KMS-11 (cell line): ENCODE measurements at regions not wholly inside any gene's neighbourhood (a gene's known extent, or its start where the extent isn't known, plus 50 kb on each side); places are given as distances from the start of the nearest gene placed in this dataset.

ENCODE experiments used
- H2AFZ ChIP-seq: fragments of 200-600 bp; sonication (generic); 2 replicates; pipeline ENCODE4 v1.6.1; 2016; ENCODE audit warnings: antibody characterized with exemption, mixed run types, low read depth
- H3K27ac ChIP-seq: fragments of 200-600 bp; sonication (generic); 2 replicates; pipeline ENCODE4 v1.6.1; 2016; ENCODE audit warnings: mild to moderate bottlenecking, mixed run types
- H3K27me3 ChIP-seq: fragments of 200-600 bp; sonication (generic); 2 replicates; pipeline ENCODE4 v1.6.1; 2017; ENCODE audit warnings: mild to moderate bottlenecking, low read depth, mixed run types, moderate library complexity; ENCODE audit not compliant: insufficient read depth
- H3K36me3 ChIP-seq: fragments of 200-600 bp; sonication (generic); 2 replicates; pipeline ENCODE4 v1.6.1; 2017; ENCODE audit warnings: mild to moderate bottlenecking, mixed run types; ENCODE audit not compliant: insufficient read depth
- H3K4me1 ChIP-seq: fragments of 200-600 bp; sonication (generic); 2 replicates; pipeline ENCODE4 v1.6.1; 2016; ENCODE audit warnings: mild to moderate bottlenecking, low read depth, mixed run types; ENCODE audit not compliant: poor library complexity, severe bottlenecking
- H3K4me2 ChIP-seq: fragments of 200-600 bp; sonication (generic); 2 replicates; pipeline ENCODE4 v1.7.0; 2016; ENCODE audit warnings: mild to moderate bottlenecking, mixed run types
- H3K4me3 ChIP-seq: fragments of 200-600 bp; sonication (generic); IDR thresholded peaks from 2 replicates; pipeline ENCODE4 v1.6.1; 2017; ENCODE audit warnings: low read depth, low read length, mixed read lengths; ENCODE audit not compliant: insufficient read depth
- H3K79me2 ChIP-seq: fragments of 200-600 bp; sonication (generic); 2 replicates; pipeline ENCODE4 v1.6.1; 2016; ENCODE audit warnings: low read depth, mixed run types; ENCODE audit not compliant: insufficient read depth
- H3K9ac ChIP-seq: fragments of 200-600 bp; sonication (generic); 2 replicates; pipeline ENCODE4 v1.6.1; 2016; ENCODE audit warnings: mild to moderate bottlenecking, mixed run types
- H4K20me1 ChIP-seq: fragments of 200-600 bp; sonication (generic); 2 replicates; pipeline ENCODE4 v1.6.1; 2016; ENCODE audit warnings: mild to moderate bottlenecking, mixed run types; ENCODE audit not compliant: insufficient read depth
- CTCF ChIP-seq: fragments of 200-600 bp; sonication (generic); conservative IDR thresholded peaks from 2 replicates; pipeline ENCODE4 v1.6.1; 2017; ENCODE audit warnings: low read depth, mild to moderate bottlenecking, antibody characterized with exemption, low read length, moderate library complexity, mixed read lengths

DNA sequence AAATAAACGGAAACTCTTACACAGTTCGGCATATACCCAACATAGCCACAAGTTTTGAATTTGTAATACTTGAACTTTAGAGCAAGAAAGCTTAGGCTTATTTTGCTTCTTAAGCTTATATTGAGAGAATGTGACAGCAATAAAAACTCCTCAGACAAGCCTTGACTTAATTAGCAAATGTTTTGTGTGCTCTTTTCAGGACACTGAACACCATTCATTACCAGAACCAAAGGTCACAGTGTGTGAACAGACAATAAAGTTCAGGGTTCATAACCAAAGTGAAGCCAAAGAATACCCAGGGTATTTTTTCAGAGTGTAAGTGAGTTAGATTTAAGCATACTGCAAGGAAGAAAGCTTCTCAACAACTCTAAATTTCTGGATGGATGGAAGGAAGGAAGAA, 605.8 kb downstream of the METTL4 start:
- TF ChIP-seq CTCF = no peak
- Histone ChIP-seq H3K27ac (no peak overlapping the region), H3K36me3 (no peaks in the 10 kb centered on the region), H3K4me1 (no peaks in the 10 kb centered on the region), H3K9ac (no peak overlapping the region), H3K79me2 (no peaks in the 10 kb centered on the region), H2AFZ (no peak overlapping the region), H3K4me3 (no peak overlapping the region), H4K20me1 (no peaks in the 10 kb centered on the region), H3K4me2 (no peak overlapping the region), H3K27me3 (no peaks in the 10 kb centered on the region)

DNA sequence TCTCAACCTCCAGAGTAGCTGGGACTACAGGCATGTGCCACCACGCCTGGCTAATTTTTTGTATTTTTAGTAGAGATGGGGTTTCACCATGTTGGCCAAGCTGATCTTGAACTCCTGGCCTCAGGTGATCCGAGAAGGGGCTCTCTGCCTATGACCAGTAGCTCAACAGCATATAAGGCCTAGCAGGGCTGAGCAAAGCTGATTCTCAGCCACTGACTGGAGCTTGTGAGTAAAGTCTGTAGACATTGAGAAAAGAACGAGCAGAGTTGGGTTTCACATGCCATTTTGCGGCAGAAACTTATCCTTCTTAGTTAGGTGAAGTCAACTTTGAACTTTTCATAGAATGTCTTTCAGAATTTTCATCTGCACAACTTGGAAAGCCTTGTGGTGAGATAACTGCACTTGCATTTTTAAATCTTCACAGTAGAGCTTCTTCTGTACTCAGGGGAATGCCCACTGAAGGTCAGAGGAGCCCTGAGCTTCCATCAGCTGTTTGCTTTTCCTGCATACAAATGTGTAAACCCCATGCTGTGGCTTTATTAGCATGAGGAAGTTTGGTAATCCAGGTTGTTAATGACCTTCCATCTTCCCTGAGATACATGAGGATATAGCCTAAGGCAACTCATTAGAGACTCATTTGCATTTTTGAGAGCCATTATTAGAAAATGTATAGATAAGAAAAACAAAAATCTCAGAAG, 602.4 kb downstream of the METTL4 start:
- no peak for TF ChIP-seq CTCF
- H3K79me2 ChIP-seq = no peaks in the 10 kb centered on the region
- H3K9ac ChIP-seq = no peak overlapping the region
- no peak overlapping the region for H3K27ac ChIP-seq
- no peak overlapping the region for H3K4me3 ChIP-seq
- no peaks in the 10 kb centered on the region for H3K36me3 ChIP-seq
- H3K4me1 ChIP-seq = no peaks in the 10 kb centered on the region
- no peak overlapping the region for H3K4me2 ChIP-seq
- no peaks in the 10 kb centered on the region; the same call in 1 of the 2 replicates for H3K27me3 ChIP-seq
- H4K20me1 ChIP-seq = no peaks in the 10 kb centered on the region
- H2AFZ ChIP-seq = no peak overlapping the region

GRCh38 chr18:1976484-1976883, 594.8 kb downstream of the METTL4 start:
- Histone ChIP-seq H4K20me1 (no peaks in the 10 kb centered on the region), H3K27ac (no peak overlapping the region), H3K4me3 (no peak overlapping the region), H3K27me3 (no peaks in the 10 kb centered on the region; the same call in 1 of the 2 replicates), H3K4me1 (peaks cover 8% of the 10 kb centered on the region), H2AFZ (no peak overlapping the region), H3K4me2 (no peak overlapping the region), H3K9ac (no peak overlapping the region), H3K79me2 (no peaks in the 10 kb centered on the region), H3K36me3 (no peaks in the 10 kb centered on the region)
- TF ChIP-seq CTCF = no peak

DNA sequence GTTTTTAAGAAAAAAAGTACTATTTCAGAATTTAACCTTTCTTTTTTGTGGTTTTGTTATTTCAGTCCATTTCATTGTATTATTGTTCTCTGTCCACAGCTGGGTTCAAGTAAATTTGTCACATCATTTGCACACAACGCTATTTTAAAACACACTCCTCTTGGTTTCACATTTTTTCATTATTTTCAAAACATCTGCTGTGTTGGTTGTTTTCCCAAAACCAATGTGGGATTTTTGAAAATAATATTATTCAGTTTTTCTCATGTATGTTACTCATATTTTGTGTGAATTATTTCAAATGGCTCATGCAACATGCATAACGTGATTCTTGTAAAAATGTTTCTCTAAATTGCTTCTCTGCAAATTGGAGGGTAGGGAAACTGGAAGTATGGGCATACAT, 589.2 kb downstream of the METTL4 start:
- Histone ChIP-seq H3K4me2 (peak overlapping the region; percentile 59), H3K9ac (no peak overlapping the region), H4K20me1 (no peaks in the 10 kb centered on the region), H3K4me1 (peaks cover 23% of the 10 kb centered on the region), H3K79me2 (no peaks in the 10 kb centered on the region), H3K4me3 (no peak overlapping the region), H2AFZ (peak overlapping the region; percentile 28; the same call in 1 of the 2 replicates), H3K36me3 (no peaks in the 10 kb centered on the region), H3K27me3 (no peaks in the 10 kb centered on the region), H3K27ac (peak overlapping the region; percentile 51; the same call in 1 of the 2 replicates)
- TF ChIP-seq CTCF = no peak
